ENCODE measurements at regions not wholly inside any gene's neighbourhood (a gene's known extent, or its start where the extent isn't known, plus 50 kb on each side); places are given as distances from the start of the nearest gene placed in this dataset.

GRCh38 chr11:134850566-134850965, 438.5 kb upstream of the B3GAT1 start:
- TF ChIP-seq CTCF (IDR thresholded peaks at IDR 0.05) (no peak), POLR2A (IDR thresholded peaks at IDR 0.05) (no peak)

Measured in body of pancreas (tissue), 4 donors.